Endothelial cell of umbilical vein (primary cell): ENCODE measurements at regions not wholly inside any gene's neighbourhood (a gene's known extent, or its start where the extent isn't known, plus 50 kb on each side); places are given as distances from the start of the nearest gene placed in this dataset.
"Not testable (repeated sequence)": the region's sequence is repeated elsewhere in the genome, so short reads cannot be mapped to it uniquely, and the experiment has no call there.

Experiments used
- BruUV-seq: library from RNA; stranded (reverse); fragments of 400-500 nt; replicated peaks from 2 replicates; lab custom pipeline; 2021; lab: Mats Ljungman, UMichigan
- CTCF ChIA-PET: fragments of 300-600, 350-600 bp; sonication (Branson Sonifier 250); formaldehyde crosslinking; loops from one replicate; lab custom pipeline; 2021; ENCODE audit warnings: antibody characterized with exemption, inconsistent platforms; lab: Charles Lee
- POLR2A ChIA-PET: fragments of 300-600, 350-600 bp; sonication (Branson Sonifier 250); formaldehyde crosslinking; loops from one replicate; lab custom pipeline; 2021; ENCODE audit warnings: antibody characterized with exemption, inconsistent platforms; lab: Charles Lee
- DNase-seq: peaks from one replicate; pipeline ENCODE4 v3.0.0-alpha.2; 2011; ENCODE audit warnings: low read depth, low spot score
- FAIRE-seq: peaks from 2 replicates; lab custom pipeline; 2011; peaks lifted over from hg19 to GRCh38; lab: Jason Lieb, UNC
- H2AFZ ChIP-seq: 2 replicates; pipeline ENCODE4 v1.6.0; 2012; ENCODE audit warnings: low read depth, low read length, control low read depth, inconsistent platforms
- H3K27ac ChIP-seq: 2 replicates; pipeline ENCODE4 v1.5.1; 2011; ENCODE audit warnings: low read depth, mild to moderate bottlenecking, control low read depth, low read length, moderate library complexity; ENCODE audit not compliant: insufficient read depth
- H3K27me3 ChIP-seq, 2 experiments: 2 replicates each; pipeline versions ENCODE4 v1.6.0 to v1.6.1; 2011; ENCODE audit warnings: low read length in 2 of 2, mixed read lengths in 1 of 2; ENCODE audit not compliant: control insufficient read depth in 2 of 2, insufficient read depth in 2 of 2
- H3K36me3 ChIP-seq, 2 experiments: 2 replicates in 1 of 2; 3 replicates in 1 of 2; pipeline ENCODE4 v1.5.1; 2011; ENCODE audit warnings: low read length in 2 of 2, mild to moderate bottlenecking in 1 of 2, moderate library complexity in 1 of 2; ENCODE audit not compliant: control insufficient read depth in 2 of 2, insufficient read depth in 2 of 2; ENCODE audit errors: extremely low read depth in 1 of 2
- H3K4me1 ChIP-seq: 3 replicates; pipeline ENCODE4 v1.5.1; 2011; ENCODE audit warnings: mild to moderate bottlenecking, low read length; ENCODE audit not compliant: control insufficient read depth, insufficient read depth; ENCODE audit errors: extremely low read depth
- H3K4me2 ChIP-seq: 2 replicates; pipeline ENCODE4 v1.6.1; 2011; ENCODE audit warnings: low read length, control low read depth, mixed read lengths; ENCODE audit not compliant: insufficient read depth
- H3K4me3 ChIP-seq, 3 experiments: fragments of 200-600 bp in 1 of 3; sonication (generic), shearing (Covaris generic) in 1 of 3; replicated peaks in 1 of 3; 2 replicates each; pipeline ENCODE4 v1.5.1; 2011 to 2016; ENCODE audit warnings: control low read depth in 3 of 3, low read length in 3 of 3, mild to moderate bottlenecking in 2 of 3, inconsistent platforms in 1 of 3, low read depth in 1 of 3, moderate library complexity in 1 of 3; ENCODE audit not compliant: insufficient read depth in 1 of 3
- H3K79me2 ChIP-seq: 2 replicates; pipeline ENCODE4 v1.6.0; 2012; ENCODE audit warnings: low read length, inconsistent platforms; ENCODE audit not compliant: control insufficient read depth, insufficient read depth
- H3K9ac ChIP-seq: replicated peaks from 2 replicates; pipeline ENCODE3; 2011; ENCODE audit warnings: low read length, control low read depth; ENCODE audit not compliant: insufficient read depth; ENCODE audit errors: extremely low read depth
- H3K9me1 ChIP-seq: replicated peaks from 3 replicates; pipeline ENCODE4 v1.6.0; 2011; ENCODE audit warnings: mild to moderate bottlenecking, low read length; ENCODE audit not compliant: control insufficient read depth, insufficient read depth; ENCODE audit errors: extremely low read depth
- H3K9me3 ChIP-seq: replicated peaks from 2 replicates; pipeline ENCODE4 v1.5.1; 2012; ENCODE audit warnings: low read length, inconsistent platforms; ENCODE audit not compliant: control insufficient read depth, insufficient read depth
- H4K20me1 ChIP-seq: replicated peaks from 2 replicates; pipeline ENCODE3; 2011; ENCODE audit warnings: mild to moderate bottlenecking, low read length; ENCODE audit not compliant: control insufficient read depth, insufficient read depth; ENCODE audit errors: extremely low read depth
- CTCF ChIP-seq, 2 donors: IDR thresholded peaks; 1 replicate in 1 of 2; 2 replicates in 1 of 2; pipeline ENCODE4 v1.5.1; 2011; ENCODE audit warnings: low read length in 2 of 2, mild to moderate bottlenecking in 2 of 2, moderate library complexity in 2 of 2, control low read depth in 1 of 2, inconsistent platforms in 1 of 2, low read depth in 1 of 2; ENCODE audit not compliant: insufficient read depth in 1 of 2; ENCODE audit errors: extremely low read depth in 1 of 2
- EZH2 ChIP-seq: IDR thresholded peaks from 2 replicates; pipeline ENCODE4 v1.6.1; 2012; ENCODE audit warnings: borderline replicate concordance, low read depth, mild to moderate bottlenecking, moderate library complexity, low read length, inconsistent platforms; ENCODE audit not compliant: severe bottlenecking
- FOS ChIP-seq: IDR thresholded peaks from 2 replicates; pipeline ENCODE4 v1.6.1; 2011; ENCODE audit warnings: mild to moderate bottlenecking, low read length, moderate library complexity, borderline replicate concordance; ENCODE audit not compliant: insufficient read depth
- JUN ChIP-seq: IDR thresholded peaks from 2 replicates; pipeline ENCODE4 v1.6.1; 2011; ENCODE audit warnings: borderline replicate concordance, low read depth; ENCODE audit not compliant: insufficient read length, insufficient read depth
- MAX ChIP-seq: IDR thresholded peaks from 2 replicates; pipeline ENCODE4 v1.6.1; 2011; ENCODE audit not compliant: insufficient read depth, insufficient read length
- MYC ChIP-seq: IDR thresholded peaks from one replicate; pipeline ENCODE4 v1.6.1; 2011; ENCODE audit warnings: mild to moderate bottlenecking, low read depth, low read length
- POLR2A ChIP-seq: IDR thresholded peaks from 2 replicates; pipeline ENCODE4 v1.6.1; 2012; ENCODE audit warnings: low read depth, mild to moderate bottlenecking, control low read depth, low read length
- POLR2AphosphoS5 ChIP-seq: IDR thresholded peaks from 2 replicates; pipeline ENCODE4 v1.6.1; 2012; ENCODE audit warnings: low read depth, mild to moderate bottlenecking, control low read depth, low read length, moderate library complexity; ENCODE audit not compliant: insufficient read depth
- dilution Hi-C: fragments of 300-500 bp; cut with MboI; formaldehyde crosslinking; loops from one replicate; pipeline ENCODE4 v1.15.0; 2019; ENCODE audit warnings: low sequenced_read_pairs; ENCODE audit not compliant: extremely low pct_ligation_motif_present
- intact Hi-C: fragments of 100-400 bp; cut with micrococcal nuclease; formaldehyde crosslinking; loops from one replicate; pipeline ENCODE4 v1.10.0; 2022

- H3K27me3 ChIP-seq, DNase-seq, H3K9ac ChIP-seq, POLR2A ChIA-PET, H2AFZ ChIP-seq, H3K27ac ChIP-seq, CTCF ChIA-PET, dilution Hi-C loops, H4K20me1 ChIP-seq, H3K4me2 ChIP-seq, intact Hi-C loops, H3K9me1 ChIP-seq, H3K9me3 ChIP-seq, FAIRE-seq, BruUV-seq, H3K36me3 ChIP-seq, H3K4me1 ChIP-seq, H3K79me2 ChIP-seq, H3K4me3 ChIP-seq: not testable (repeated sequence)
Observed at GRCh38 chr4:110410853-110411573, 64.9 kb upstream of the ENPEP start.

GRCh38 chr4:110400086-110400485, 75.9 kb upstream of the ENPEP start:
- Histone ChIP-seq H3K4me3 (no peak overlapping the region), H3K36me3 (no peaks in the 10 kb centered on the region), H4K20me1 (no peaks in the 10 kb centered on the region), H3K27me3 (no peaks in the 10 kb centered on the region), H3K4me1 (no peaks in the 10 kb centered on the region), H2AFZ (no peak overlapping the region), H3K27ac (no peak overlapping the region), H3K9me3 (no peaks in the 10 kb centered on the region), H3K9ac (no peak overlapping the region), H3K79me2 (no peaks in the 10 kb centered on the region), H3K9me1 (no peaks in the 10 kb centered on the region), H3K4me2 (no peak overlapping the region)
- intact Hi-C loops: no loop called here
- no TSS peak for BruUV-seq
- CTCF ChIA-PET: no interaction called here
- FAIRE-seq (no peak), DNase-seq (no peak)
- dilution Hi-C loops: no loop called here
- POLR2A ChIA-PET: no interaction called here
- TF ChIP-seq CTCF (IDR thresholded peaks at IDR 0.05; ENCODE audit: extremely low read depth in 1 of 2, insufficient read depth in 1 of 2, low read depth in 1 of 2, low read length in 2 of 2) (no peak), JUN (no peak), MYC (no peak), MAX (no peak), FOS (no peak), EZH2 (no peak), POLR2A (no peak), POLR2AphosphoS5 (no peak)

- intact Hi-C loops, dilution Hi-C loops, H3K9me3 ChIP-seq, H3K79me2 ChIP-seq, H3K9me1 ChIP-seq, BruUV-seq, H3K27ac ChIP-seq, H2AFZ ChIP-seq, DNase-seq, H3K4me3 ChIP-seq, H3K4me1 ChIP-seq, H3K36me3 ChIP-seq, POLR2A ChIA-PET, CTCF ChIA-PET, H3K4me2 ChIP-seq, H3K9ac ChIP-seq, FAIRE-seq, H3K27me3 ChIP-seq, H4K20me1 ChIP-seq: not testable (repeated sequence)
Observed at GRCh38 chr4:110399046-110399445, 76.9 kb upstream of the ENPEP start.
